Mucosa of stomach (tissue), 1 donor: ENCODE measurements at regions not wholly inside any gene's neighbourhood (a gene's known extent, or its start where the extent isn't known, plus 50 kb on each side); places are given as distances from the start of the nearest gene placed in this dataset.

Experiments used
- H3K27me3 ChIP-seq: one replicate; pipeline ENCODE4 v1.7.0; 2013; ENCODE audit warnings: mild to moderate bottlenecking, low read length; ENCODE audit not compliant: control insufficient read depth, insufficient read depth
- H3K36me3 ChIP-seq: one replicate; pipeline ENCODE4 v1.7.0; 2013; ENCODE audit warnings: low read length; ENCODE audit not compliant: control insufficient read depth, insufficient read depth
- H3K4me1 ChIP-seq: one replicate; pipeline ENCODE4 v1.7.0; 2013; ENCODE audit warnings: mild to moderate bottlenecking, low read length; ENCODE audit not compliant: control insufficient read depth, insufficient read depth
- H3K4me3 ChIP-seq: one replicate; pipeline ENCODE4 v1.7.0; 2013; ENCODE audit warnings: low read length
- H3K9ac ChIP-seq: one replicate; pipeline ENCODE4 v1.7.0; 2013; ENCODE audit warnings: mild to moderate bottlenecking, low read length, moderate library complexity
- H3K9me3 ChIP-seq: one replicate; pipeline ENCODE4 v1.7.0; 2013; ENCODE audit warnings: mild to moderate bottlenecking, low read length, moderate library complexity; ENCODE audit not compliant: control insufficient read depth
- donor health status: Pancreatic carcinoma.

- H3K9ac ChIP-seq: no peak overlapping the region
- H3K9me3 ChIP-seq: no peaks in the 10 kb centered on the region
- H3K27me3 ChIP-seq: no peaks in the 10 kb centered on the region
- H3K4me3 ChIP-seq: no peak overlapping the region
- peaks cover 6% of the 10 kb centered on the region for H3K4me1 ChIP-seq
- H3K36me3 ChIP-seq: no peaks in the 10 kb centered on the region
Measured at GRCh38 chr1:60981357-60981756, 101.0 kb upstream of the NFIA start.

GRCh38 chr1:60978421-60979357, 103.7 kb upstream of the NFIA start:
- H3K4me1 ChIP-seq: peaks cover 5% of the 10 kb centered on the region
- H3K36me3 ChIP-seq: no peaks in the 10 kb centered on the region
- no peak overlapping the region for H3K4me3 ChIP-seq
- H3K9ac ChIP-seq: no peak overlapping the region
- no peaks in the 10 kb centered on the region for H3K9me3 ChIP-seq
- H3K27me3 ChIP-seq: no peaks in the 10 kb centered on the region

GRCh38 chr1:60977661-60978060, 104.7 kb upstream of the NFIA start:
- Histone ChIP-seq H3K9me3 (no peaks in the 10 kb centered on the region), H3K4me3 (no peak overlapping the region), H3K27me3 (no peaks in the 10 kb centered on the region), H3K36me3 (no peaks in the 10 kb centered on the region), H3K4me1 (no peaks in the 10 kb centered on the region), H3K9ac (no peak overlapping the region)

GRCh38 chr1:60974524-60975372, 107.6 kb upstream of the NFIA start:
- H3K4me3 ChIP-seq: no peak overlapping the region
- H3K36me3 ChIP-seq: no peaks in the 10 kb centered on the region
- no peaks in the 10 kb centered on the region for H3K4me1 ChIP-seq
- H3K9me3 ChIP-seq: no peaks in the 10 kb centered on the region
- no peaks in the 10 kb centered on the region for H3K27me3 ChIP-seq
- no peak overlapping the region for H3K9ac ChIP-seq

GRCh38 chr1:60973668-60974067, 108.7 kb upstream of the NFIA start:
- H3K9ac ChIP-seq: no peak overlapping the region
- H3K36me3 ChIP-seq: no peaks in the 10 kb centered on the region
- no peaks in the 10 kb centered on the region for H3K4me1 ChIP-seq
- H3K9me3 ChIP-seq: no peaks in the 10 kb centered on the region
- H3K4me3 ChIP-seq: no peak overlapping the region
- no peaks in the 10 kb centered on the region for H3K27me3 ChIP-seq

- no peaks in the 10 kb centered on the region for H3K27me3 ChIP-seq
- no peaks in the 10 kb centered on the region for H3K36me3 ChIP-seq
- no peak overlapping the region for H3K4me3 ChIP-seq
- no peaks in the 10 kb centered on the region for H3K9me3 ChIP-seq
- no peaks in the 10 kb centered on the region for H3K4me1 ChIP-seq
- H3K9ac ChIP-seq: no peak overlapping the region
Measured at GRCh38 chr1:60972841-60973364, 109.5 kb upstream of the NFIA start.

GRCh38 chr1:60971330-60971729, 111.0 kb upstream of the NFIA start:
- H3K4me3 ChIP-seq: no peak overlapping the region
- H3K9ac ChIP-seq: no peak overlapping the region
- no peaks in the 10 kb centered on the region for H3K9me3 ChIP-seq
- H3K4me1 ChIP-seq: no peaks in the 10 kb centered on the region
- no peaks in the 10 kb centered on the region for H3K36me3 ChIP-seq
- H3K27me3 ChIP-seq: no peaks in the 10 kb centered on the region

GRCh38 chr1:60969971-60970509, 112.3 kb upstream of the NFIA start:
- no peaks in the 10 kb centered on the region for H3K4me1 ChIP-seq
- no peak overlapping the region for H3K9ac ChIP-seq
- H3K4me3 ChIP-seq: no peak overlapping the region
- no peaks in the 10 kb centered on the region for H3K27me3 ChIP-seq
- no peaks in the 10 kb centered on the region for H3K36me3 ChIP-seq
- peaks cover 6% of the 10 kb centered on the region for H3K9me3 ChIP-seq

GRCh38 chr1:60965280-60965854, 117.0 kb upstream of the NFIA start:
- Histone ChIP-seq H3K9me3 (peaks cover 9% of the 10 kb centered on the region), H3K27me3 (no peaks in the 10 kb centered on the region), H3K9ac (no peak overlapping the region), H3K4me3 (no peak overlapping the region), H3K36me3 (no peaks in the 10 kb centered on the region), H3K4me1 (peaks cover 5% of the 10 kb centered on the region)

GRCh38 chr1:60963167-60963940, 119.0 kb upstream of the NFIA start:
- no peaks in the 10 kb centered on the region for H3K36me3 ChIP-seq
- peaks cover 9% of the 10 kb centered on the region for H3K9me3 ChIP-seq
- H3K9ac ChIP-seq: no peak overlapping the region
- no peaks in the 10 kb centered on the region for H3K27me3 ChIP-seq
- H3K4me3 ChIP-seq: no peak overlapping the region
- H3K4me1 ChIP-seq: peaks cover 5% of the 10 kb centered on the region

GRCh38 chr1:60960891-60961461, 121.4 kb upstream of the NFIA start:
- H3K4me3 ChIP-seq: no peak overlapping the region
- peaks cover 5% of the 10 kb centered on the region for H3K4me1 ChIP-seq
- no peaks in the 10 kb centered on the region for H3K27me3 ChIP-seq
- no peak overlapping the region for H3K9ac ChIP-seq
- no peaks in the 10 kb centered on the region for H3K36me3 ChIP-seq
- peaks cover 9% of the 10 kb centered on the region for H3K9me3 ChIP-seq
